Panc1 (cell line): ENCODE measurements at regions not wholly inside any gene's neighbourhood (a gene's known extent, or its start where the extent isn't known, plus 50 kb on each side); places are given as distances from the start of the nearest gene placed in this dataset.

Experiments used
- ATAC-seq: fragments of 200-7000 bp; cut with Tn5 transposase; 2 replicates; pipeline ENCODE4 v1.9.1; 2020; ENCODE audit warnings: mild to moderate bottlenecking, moderate library complexity
- BruUV-seq: library from RNA; stranded (reverse); fragments of 400-500 nt; replicated peaks from 2 replicates; lab custom pipeline; 2021; lab: Mats Ljungman, UMichigan
- CTCF ChIA-PET: fragments of 300-600 bp; sonication (Branson Sonifier 250); formaldehyde crosslinking; loops from one replicate; lab custom pipeline; 2022; ENCODE audit warnings: antibody characterized with exemption; lab: Charles Lee
- POLR2A ChIA-PET: fragments of 300-600 bp; sonication (Branson Sonifier 250); formaldehyde crosslinking; loops from one replicate; lab custom pipeline; 2022; ENCODE audit warnings: antibody characterized with exemption; lab: Charles Lee
- DNase-seq: peaks from one replicate; pipeline ENCODE4 v3.0.0-alpha.2; 2010; ENCODE audit warnings: low read depth, low spot score
- H3K27ac ChIP-seq: 2 replicates; pipeline ENCODE4 v1.5.1; 2011; ENCODE audit warnings: mild to moderate bottlenecking, low read length, inconsistent platforms
- H3K27me3 ChIP-seq: fragments of 200-500 bp; sonication (Bioruptor generic); 2 replicates; pipeline ENCODE4 v1.6.0; 2014; ENCODE audit warnings: low read length, inconsistent platforms; ENCODE audit not compliant: control insufficient read depth, insufficient read depth
- H3K36me3 ChIP-seq: fragments of 200-500 bp; sonication (Bioruptor generic); 2 replicates; pipeline ENCODE4 v1.5.1; 2014; ENCODE audit warnings: inconsistent platforms, mild to moderate bottlenecking, low read length, moderate library complexity; ENCODE audit not compliant: control insufficient read depth, insufficient read depth
- H3K4me1 ChIP-seq: 2 replicates; pipeline ENCODE4 v1.5.1; 2011; ENCODE audit warnings: inconsistent platforms, mild to moderate bottlenecking, low read length, moderate library complexity; ENCODE audit not compliant: control insufficient read depth, insufficient read depth
- H3K4me3 ChIP-seq, 2 experiments: 2 replicates each; pipeline ENCODE4 v1.5.1; 2011 to 2012; ENCODE audit warnings: low read depth in 2 of 2, low read length in 2 of 2, mild to moderate bottlenecking in 2 of 2, inconsistent platforms in 1 of 2, moderate library complexity in 1 of 2
- H3K9me3 ChIP-seq: fragments of 200-500 bp; sonication (Bioruptor generic); 2 replicates; pipeline ENCODE4 v1.5.1; 2014; ENCODE audit warnings: low read depth, mild to moderate bottlenecking, inconsistent platforms, low read length, moderate library complexity; ENCODE audit not compliant: control insufficient read depth, insufficient read depth
- CTCF ChIP-seq: fragments of 450-650 bp; IDR thresholded peaks from 2 replicates; pipeline ENCODE4 v1.5.1; 2017; ENCODE audit warnings: mild to moderate bottlenecking
- POLR2AphosphoS5 ChIP-seq: IDR thresholded peaks from 2 replicates; pipeline ENCODE4 v1.6.1; 2012; ENCODE audit warnings: mild to moderate bottlenecking, low read depth, low read length, moderate library complexity
- REST ChIP-seq, 2 experiments: IDR thresholded peaks; 2 replicates each; pipeline ENCODE4 v1.6.1; 2011 to 2012; ENCODE audit warnings: low read depth in 2 of 2, control low read depth in 1 of 2, low read length in 1 of 2, mild to moderate bottlenecking in 1 of 2, moderate library complexity in 1 of 2; ENCODE audit not compliant: insufficient read depth in 1 of 2
- SIN3A ChIP-seq: IDR thresholded peaks from 2 replicates; pipeline ENCODE4 v1.6.1; 2012; ENCODE audit warnings: low read depth, mild to moderate bottlenecking, low read length, moderate library complexity, borderline replicate concordance; ENCODE audit not compliant: insufficient read depth
- TCF7L2 ChIP-seq: IDR thresholded peaks from 2 replicates; pipeline ENCODE4 v1.6.1; 2011; ENCODE audit warnings: mild to moderate bottlenecking, low read depth, low read length, inconsistent platforms
- in situ Hi-C: cut with HindIII; loops from 2 replicates; pipeline ENCODE4 v1.10.0; 2016; ENCODE audit warnings: low sequenced_read_pairs, low pct_unique_long_range_greater_than_20kb
- intact Hi-C: fragments of 100-400 bp; cut with micrococcal nuclease; formaldehyde crosslinking; loops from one replicate; pipeline ENCODE4 v1.10.0; 2022; ENCODE audit not compliant: unreplicated experiment

- DNase-seq (no peak), ATAC-seq (no peak)
- Histone ChIP-seq H3K4me3 (no peak overlapping the region), H3K9me3 (no peaks in the 10 kb centered on the region), H3K4me1 (no peaks in the 10 kb centered on the region), H3K27me3 (no peaks in the 10 kb centered on the region), H3K27ac (no peak overlapping the region), H3K36me3 (no peaks in the 10 kb centered on the region)
- BruUV-seq: no TSS peak
- in situ Hi-C loops (no loop called here), intact Hi-C loops (no loop called here)
- CTCF ChIA-PET: no interaction called here
- POLR2A ChIA-PET: no interaction called here
- TF ChIP-seq CTCF: no peak
- no peak for TF ChIP-seq POLR2AphosphoS5
- TF ChIP-seq REST (IDR thresholded peaks at IDR 0.05; ENCODE audit: insufficient read depth in 1 of 2, low read depth in 2 of 2, low read length in 1 of 2): no peak
- no peak for TF ChIP-seq TCF7L2
- TF ChIP-seq SIN3A: no peak
Observed at GRCh38 chr6:49269190-49269589, 193.9 kb downstream of the MMUT start.

- POLR2A ChIA-PET: no interaction called here
- TF ChIP-seq SIN3A: no peak
- TF ChIP-seq TCF7L2: no peak
- no peak for TF ChIP-seq POLR2AphosphoS5
- TF ChIP-seq CTCF: no peak
- TF ChIP-seq REST (IDR thresholded peaks at IDR 0.05; ENCODE audit: insufficient read depth in 1 of 2, low read depth in 2 of 2, low read length in 1 of 2): no peak
- Histone ChIP-seq H3K36me3 (no peaks in the 10 kb centered on the region), H3K27ac (no peak overlapping the region), H3K4me1 (no peaks in the 10 kb centered on the region), H3K4me3 (no peak overlapping the region), H3K9me3 (no peaks in the 10 kb centered on the region), H3K27me3 (no peaks in the 10 kb centered on the region)
- intact Hi-C loops: no loop called here
- ATAC-seq: no peak
- CTCF ChIA-PET: no interaction called here
- no peak for DNase-seq
- BruUV-seq: no TSS peak
- in situ Hi-C loops: no loop called here
Observed at GRCh38 chr6:49264909-49265308, 198.1 kb downstream of the MMUT start.
